CD4-positive, alpha-beta T cell (primary cell): ENCODE measurements at regions not wholly inside any gene's neighbourhood (a gene's known extent, or its start where the extent isn't known, plus 50 kb on each side); places are given as distances from the start of the nearest gene placed in this dataset.

ENCODE experiments used
- ATAC-seq: fragments of 200-7000 bp; cut with Tn5 transposase; one replicate; pipeline ENCODE4 v1.10.0; 2022; ENCODE audit warnings: mild to moderate bottlenecking; ENCODE audit not compliant: poor library complexity
- CTCF ChIA-PET: fragments of 350-600 bp; sonication (Branson Sonifier 250); formaldehyde crosslinking; loops from one replicate; lab custom pipeline; 2021; ENCODE audit warnings: antibody characterized with exemption, inconsistent platforms; lab: Charles Lee
- POLR2A ChIA-PET: fragments of 350-600 bp; sonication (Branson Sonifier 250); formaldehyde crosslinking; loops from one replicate; lab custom pipeline; 2021; ENCODE audit warnings: antibody characterized with exemption, inconsistent platforms; lab: Charles Lee
- DNase-seq, 14 experiments: peaks; one replicate each; pipeline ENCODE4 v3.0.0-alpha.2; 2013 to 2020; ENCODE audit warnings: mixed read lengths in 2 of 14
- H3K27ac ChIP-seq, 2 donors: one replicate each; pipeline versions ENCODE4 v1.5.1 to v1.7.0; 2013; ENCODE audit warnings: low read length in 2 of 2, low read depth in 1 of 2, mild to moderate bottlenecking in 1 of 2
- H3K27me3 ChIP-seq, 2 experiments: 1 replicate in 1 of 2; 2 replicates in 1 of 2; pipeline versions ENCODE4 v1.6.1 to v1.7.0; 2013; ENCODE audit warnings: low read length in 2 of 2, control low read depth in 1 of 2, mild to moderate bottlenecking in 1 of 2, moderate library complexity in 1 of 2; ENCODE audit not compliant: insufficient read depth in 2 of 2, control insufficient read depth in 1 of 2
- H3K36me3 ChIP-seq: one replicate; pipeline ENCODE4 v1.6.1; 2013; ENCODE audit warnings: low read length, control low read depth; ENCODE audit not compliant: insufficient read depth
- H3K4me1 ChIP-seq: one replicate; pipeline ENCODE4 v1.6.1; 2013; ENCODE audit warnings: low read length, control low read depth; ENCODE audit not compliant: insufficient read depth
- H3K4me3 ChIP-seq: one replicate; pipeline ENCODE4 v1.5.1; 2013; ENCODE audit warnings: mild to moderate bottlenecking, low read length, moderate library complexity
- H3K9me3 ChIP-seq, 2 experiments: 1 replicate in 1 of 2; 2 replicates in 1 of 2; pipeline versions ENCODE4 v1.6.1 to v1.7.0; 2013; ENCODE audit warnings: low read length in 2 of 2, mild to moderate bottlenecking in 2 of 2, control low read depth in 1 of 2, moderate library complexity in 1 of 2; ENCODE audit not compliant: control insufficient read depth in 1 of 2, insufficient read depth in 1 of 2
- H3K27ac Mint-ChIP-seq: one replicate; pipeline ENCODE4 v1.8.0; 2020; ENCODE audit warnings: mixed read lengths
- H3K27me3 Mint-ChIP-seq: one replicate; pipeline ENCODE4 v1.8.0; 2021; ENCODE audit warnings: mixed read lengths
- H3K36me3 Mint-ChIP-seq: one replicate; pipeline ENCODE4 v1.8.0; 2021; ENCODE audit warnings: low read depth, mixed read lengths
- H3K4me1 Mint-ChIP-seq: one replicate; pipeline ENCODE4 v1.8.0; 2021; ENCODE audit warnings: low read depth, mixed read lengths
- H3K4me3 Mint-ChIP-seq: one replicate; pipeline ENCODE4 v1.8.0; 2020; ENCODE audit warnings: mild to moderate bottlenecking, mixed read lengths
- H3K9me3 Mint-ChIP-seq: one replicate; pipeline ENCODE4 v1.8.0; 2020; ENCODE audit warnings: mixed read lengths
- CTCF ChIP-seq: fragments of 200-600 bp; IDR thresholded peaks from one replicate; pipeline ENCODE4 v1.8.0; 2022; ENCODE audit warnings: antibody characterized with exemption, mild to moderate bottlenecking
- intact Hi-C, 2 experiments: fragments of 100-400 bp; cut with DNase I in 1 of 2; cut with micrococcal nuclease in 1 of 2; formaldehyde crosslinking; loops; one replicate each; pipeline versions ENCODE4 v1.15.1 to v1.9.0; 2023 to 2025; cut with DNase I, micrococcal nuclease

DNA sequence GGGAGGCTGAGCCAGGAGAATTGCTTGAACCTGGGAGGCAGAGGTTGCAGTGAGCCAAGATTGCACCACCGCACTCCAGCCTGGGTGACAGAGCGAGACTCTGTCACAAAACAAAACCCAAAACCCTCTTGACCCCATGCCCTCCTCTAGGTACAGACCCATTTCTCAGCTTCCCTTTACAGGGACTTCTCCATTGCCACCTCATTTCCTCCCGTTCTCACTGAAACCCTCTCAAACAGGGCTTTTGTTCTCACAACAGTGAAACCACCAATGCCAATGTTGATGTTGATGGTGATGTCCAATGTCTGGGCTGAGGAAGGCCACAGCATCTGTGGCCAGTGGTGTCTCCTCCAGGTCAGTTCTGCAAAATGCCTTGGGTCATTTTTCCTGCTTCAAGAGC, 69.0 kb upstream of the ZCCHC2 start:
- no peaks in the 10 kb centered on the region for H3K9me3 Mint-ChIP-seq
- no peak for TF ChIP-seq CTCF
- intact Hi-C loops, result no loop called here

DNA sequence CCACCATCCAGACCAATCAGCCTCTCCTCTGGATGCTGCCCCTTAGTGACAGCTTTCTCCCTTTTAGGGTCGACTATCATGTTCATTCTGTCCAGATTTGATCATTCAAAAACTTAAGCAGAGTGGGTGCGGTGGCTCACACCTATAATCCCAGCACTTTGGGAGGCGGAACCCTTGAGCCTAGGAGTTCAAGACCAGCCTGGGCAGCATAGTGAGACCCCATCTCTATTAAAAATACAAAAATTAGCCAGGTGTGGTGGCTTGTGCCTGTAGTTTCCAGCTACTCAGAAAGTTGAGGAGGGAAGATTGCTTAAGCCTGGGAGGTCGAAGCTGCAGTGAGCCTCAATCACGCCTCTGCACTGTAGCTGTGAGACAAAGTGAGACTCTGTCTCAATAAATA, 68.3 kb upstream of the ZCCHC2 start:
- no peak overlapping the region for H3K4me3 ChIP-seq
- H3K4me1 ChIP-seq, result peaks cover 8% of the 10 kb centered on the region
- intact Hi-C loops, result no loop called here

More for the DNA sequence above, 69.0 kb upstream of the ZCCHC2 start:
- Mint-ChIP-seq H3K27me3 (peaks cover 20% of the 10 kb centered on the region), H3K4me1 (no peaks in the 10 kb centered on the region), H3K27ac (no peak overlapping the region), H3K4me3 (no peak overlapping the region), H3K36me3 (no peaks in the 10 kb centered on the region)
- ATAC-seq, result no peak
- H3K4me3 ChIP-seq, result no peak overlapping the region
- H3K27me3 ChIP-seq, result peaks cover 0 to 6% of the 10 kb centered on the region in 2 experiments
- peaks cover 8% of the 10 kb centered on the region for H3K4me1 ChIP-seq
- H3K36me3 ChIP-seq, result no peaks in the 10 kb centered on the region
- H3K9me3 ChIP-seq, result no peaks in the 10 kb centered on the region
- ChIA-PET POLR2A (no interaction called here), CTCF (no interaction called here)
- DNase-seq, result peak in 2 of 14 experiments; percentile 12 to 40
- H3K27ac ChIP-seq, result no peak overlapping the region

GRCh38 chr18:62455222-62455621, 67.6 kb upstream of the ZCCHC2 start:
- intact Hi-C loops, result no loop called here
- no peaks in the 10 kb centered on the region for H3K9me3 Mint-ChIP-seq
- no peak overlapping the region for H3K4me3 Mint-ChIP-seq
- Histone ChIP-seq H3K27me3 (peaks cover 0 to 6% of the 10 kb centered on the region in 2 experiments), H3K36me3 (no peaks in the 10 kb centered on the region), H3K9me3 (no peaks in the 10 kb centered on the region), H3K27ac (no peak overlapping the region), H3K4me1 (peaks cover 8% of the 10 kb centered on the region), H3K4me3 (no peak overlapping the region)
- ChIA-PET POLR2A (no interaction called here), CTCF (no interaction called here)
- no peak overlapping the region for H3K27ac Mint-ChIP-seq
- H3K36me3 Mint-ChIP-seq, result no peaks in the 10 kb centered on the region
- peaks cover 20% of the 10 kb centered on the region for H3K27me3 Mint-ChIP-seq
- no peaks in the 10 kb centered on the region for H3K4me1 Mint-ChIP-seq
- ATAC-seq, result no peak
- no peak for DNase-seq
- no peak for TF ChIP-seq CTCF

More for the DNA sequence above, 68.3 kb upstream of the ZCCHC2 start:
- Histone ChIP-seq H3K9me3 (no peaks in the 10 kb centered on the region), H3K27ac (no peak overlapping the region), H3K27me3 (peaks cover 0 to 6% of the 10 kb centered on the region in 2 experiments), H3K36me3 (no peaks in the 10 kb centered on the region)
- TF ChIP-seq CTCF, result no peak
- ChIA-PET POLR2A (no interaction called here), CTCF (no interaction called here)
- Mint-ChIP-seq H3K4me3 (no peak overlapping the region), H3K27me3 (peaks cover 20% of the 10 kb centered on the region), H3K36me3 (no peaks in the 10 kb centered on the region), H3K9me3 (no peaks in the 10 kb centered on the region), H3K4me1 (no peaks in the 10 kb centered on the region), H3K27ac (no peak overlapping the region)
- ATAC-seq (no peak), DNase-seq (no peak)
